Ovary (tissue), 7 donors: ENCODE measurements at regions not wholly inside any gene's neighbourhood (a gene's known extent, or its start where the extent isn't known, plus 50 kb on each side); places are given as distances from the start of the nearest gene placed in this dataset.

Experiments
- DNase-seq, 5 donors: peaks; one replicate each; pipeline ENCODE4 v3.0.0-alpha.2; 2019 to 2020
- H3K27ac ChIP-seq, 2 donors: fragments of 200-600 bp; one replicate each; pipeline versions ENCODE4 v1.5.1 to v1.8.0; 2019 to 2022
- H3K27me3 ChIP-seq: fragments of 200-600 bp; one replicate; pipeline ENCODE4 v1.8.0; 2022
- H3K36me3 ChIP-seq: fragments of 200-600 bp; sonication (generic); one replicate; pipeline ENCODE4 v1.5.1; 2019
- H3K4me1 ChIP-seq: one replicate; pipeline ENCODE4 v1.8.1; 2013; ENCODE audit warnings: mild to moderate bottlenecking, moderate library complexity; ENCODE audit not compliant: insufficient read depth
- H3K4me3 ChIP-seq: fragments of 200-600 bp; sonication (generic); one replicate; pipeline ENCODE4 v1.5.1; 2017
- H3K9me3 ChIP-seq, 2 donors: fragments of 200-600 bp in 1 of 2; sonication (generic) in 1 of 2; one replicate each; pipeline versions ENCODE4 v1.5.1 to v1.8.1; 2013 to 2019; ENCODE audit warnings: mild to moderate bottlenecking in 1 of 2, moderate library complexity in 1 of 2
- EP300 ChIP-seq: sonication (generic); formaldehyde crosslinking; IDR thresholded peaks from one replicate; pipeline ENCODE4 v1.6.1; 2017; ENCODE audit warnings: antibody characterized with exemption
- POLR2A ChIP-seq: fragments of 450-650 bp; IDR thresholded peaks from one replicate; pipeline ENCODE4 v1.6.1; 2017; ENCODE audit warnings: antibody characterized with exemption, mild to moderate bottlenecking, moderate library complexity
- WGBS, 3 donors: extraction: QIAGEN DNeasy Blood & Tissue Kit in 1 of 3; methylation state at CpG; one replicate each; pipeline versions ENCODE4 v1.1.5 to v1.1.7; 2013 to 2017; 5-methylcytosine and 5-hydroxymethylcytosine counted together
- intact Hi-C, 4 donors: fragments of 100-400 bp; cut with DNase I; formaldehyde crosslinking; loops; one replicate each; pipeline versions ENCODE4 v1.11.0 to v1.15.1; 2022 to 2023
- TF ChIP-seq, protein P1 (sequence below), 3 donors: fragments of 450-650 bp in 2 of 3; fragments of 200-600 bp in 1 of 3; IDR thresholded peaks; one replicate each; pipeline versions ENCODE4 v1.5.1 to v1.8.0; 2016 to 2022; ENCODE audit warnings: antibody characterized with exemption in 3 of 3, mild to moderate bottlenecking in 1 of 3
- donor health status: DM: no; HTN: no; CAD: no; lungs with moderate emphysema.
- donor health status: DM: no; HTN: no; CAD: no.
- donor health status: Bipolar disorder and iron deficiency.
- donor health status: DM: no; HTN: no; CAD: no.
- donor health status: DM: yes; HTN: yes; CAD: no.

DNA sequence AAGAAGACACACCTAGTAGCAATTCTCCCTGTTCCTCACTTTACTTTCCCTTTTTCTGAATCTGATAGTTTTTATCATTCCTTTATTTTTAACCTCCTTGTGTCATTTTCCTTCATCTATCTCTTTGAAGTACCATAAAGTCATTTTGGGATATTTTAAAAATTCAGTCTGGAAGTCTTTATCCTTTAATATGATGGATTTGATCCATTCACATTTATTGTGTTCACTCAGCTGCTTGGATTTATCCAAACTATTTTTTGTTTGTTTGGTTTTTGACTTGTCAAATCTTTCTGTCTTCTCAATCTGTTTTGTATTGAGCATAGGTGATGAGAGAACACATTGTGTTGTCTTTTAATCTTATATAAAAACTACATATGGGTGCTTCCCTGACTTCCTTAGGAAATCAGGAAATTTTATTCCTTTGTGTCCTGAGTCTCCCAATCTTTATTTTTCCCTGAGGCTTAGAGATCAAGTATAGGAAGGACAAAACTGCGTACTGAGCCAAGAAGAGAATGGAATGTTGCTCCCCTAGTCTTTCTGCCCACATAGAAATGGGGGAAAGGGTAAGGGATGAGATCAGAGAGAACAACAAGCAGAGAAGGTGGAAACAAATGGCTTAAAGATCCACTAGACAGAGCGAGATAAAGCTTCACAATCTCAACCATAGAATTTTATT, 132.7 kb upstream of the HABP2 start:
- no peaks in the 10 kb centered on the region for H3K36me3 ChIP-seq
- intact Hi-C loops = no loop called here
- TF ChIP-seq, protein P1, sequence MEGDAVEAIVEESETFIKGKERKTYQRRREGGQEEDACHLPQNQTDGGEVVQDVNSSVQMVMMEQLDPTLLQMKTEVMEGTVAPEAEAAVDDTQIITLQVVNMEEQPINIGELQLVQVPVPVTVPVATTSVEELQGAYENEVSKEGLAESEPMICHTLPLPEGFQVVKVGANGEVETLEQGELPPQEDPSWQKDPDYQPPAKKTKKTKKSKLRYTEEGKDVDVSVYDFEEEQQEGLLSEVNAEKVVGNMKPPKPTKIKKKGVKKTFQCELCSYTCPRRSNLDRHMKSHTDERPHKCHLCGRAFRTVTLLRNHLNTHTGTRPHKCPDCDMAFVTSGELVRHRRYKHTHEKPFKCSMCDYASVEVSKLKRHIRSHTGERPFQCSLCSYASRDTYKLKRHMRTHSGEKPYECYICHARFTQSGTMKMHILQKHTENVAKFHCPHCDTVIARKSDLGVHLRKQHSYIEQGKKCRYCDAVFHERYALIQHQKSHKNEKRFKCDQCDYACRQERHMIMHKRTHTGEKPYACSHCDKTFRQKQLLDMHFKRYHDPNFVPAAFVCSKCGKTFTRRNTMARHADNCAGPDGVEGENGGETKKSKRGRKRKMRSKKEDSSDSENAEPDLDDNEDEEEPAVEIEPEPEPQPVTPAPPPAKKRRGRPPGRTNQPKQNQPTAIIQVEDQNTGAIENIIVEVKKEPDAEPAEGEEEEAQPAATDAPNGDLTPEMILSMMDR (IDR thresholded peaks at IDR 0.05) = no peak
- TF ChIP-seq POLR2A = no peak
- no peak for TF ChIP-seq EP300

DNA sequence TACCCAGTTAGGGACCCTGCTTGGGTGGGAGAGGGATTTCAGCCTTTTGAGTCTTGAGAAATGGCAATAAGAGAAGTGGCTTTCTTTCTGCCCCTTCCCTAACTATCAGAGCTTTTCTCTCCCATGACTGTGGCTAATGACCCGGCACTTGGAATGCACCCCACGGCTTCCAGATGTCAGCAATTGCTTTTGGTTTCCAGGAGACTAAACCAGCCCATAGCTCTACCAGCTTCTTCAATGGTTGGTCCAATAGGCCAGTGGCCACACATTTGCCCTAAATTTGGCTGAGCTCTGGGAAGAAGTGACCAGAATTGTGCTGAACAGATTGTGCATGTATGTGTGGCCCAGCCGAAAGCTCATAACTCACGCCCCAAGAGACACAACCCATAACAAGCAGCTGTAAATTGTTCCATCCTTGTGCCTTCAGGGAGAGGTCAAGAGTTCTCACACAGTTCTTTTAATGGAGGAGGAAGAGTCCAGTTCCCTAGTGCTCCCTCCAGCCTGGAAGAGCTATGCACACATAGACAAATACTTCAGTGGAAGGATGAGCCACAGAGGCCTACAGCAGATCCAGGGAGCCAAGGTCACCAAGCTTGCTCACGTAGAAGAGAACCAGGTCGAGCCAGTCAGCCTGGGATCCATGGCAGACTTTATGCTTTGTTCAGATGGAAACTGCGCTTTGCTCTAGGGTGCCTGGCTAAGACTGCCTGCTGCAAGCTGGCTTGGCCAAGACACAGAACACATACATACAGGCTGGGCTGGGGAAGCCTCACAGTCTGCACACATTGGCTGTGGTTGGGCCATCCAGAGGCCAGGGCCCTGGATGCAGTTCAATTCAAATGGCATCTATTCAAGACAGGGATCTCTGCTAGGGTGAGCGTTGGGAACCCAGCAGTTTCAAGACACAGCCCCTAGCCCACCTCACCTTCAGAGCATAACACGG, 131.8 kb upstream of the HABP2 start:
- TF ChIP-seq EP300 (no peak), POLR2A (no peak)
- TF ChIP-seq, protein P1 (IDR thresholded peaks at IDR 0.05) = no peak
- intact Hi-C loops = no loop called here
- 79 to 91% (median 83%) methylated on average over 9 of the region's 9 CpGs for WGBS, 3 donors

More for the DNA sequence above, 132.7 kb upstream of the HABP2 start:
- no peak for DNase-seq
- Histone ChIP-seq H3K27me3 (no peaks in the 10 kb centered on the region), H3K4me1 (no peaks in the 10 kb centered on the region), H3K27ac (no peak overlapping the region), H3K4me3 (no peak overlapping the region), H3K9me3 (no peaks in the 10 kb centered on the region)
- 67 to 91% (median 90%) methylated on average over 2 of the region's 2 CpGs for WGBS, 3 donors

DNA sequence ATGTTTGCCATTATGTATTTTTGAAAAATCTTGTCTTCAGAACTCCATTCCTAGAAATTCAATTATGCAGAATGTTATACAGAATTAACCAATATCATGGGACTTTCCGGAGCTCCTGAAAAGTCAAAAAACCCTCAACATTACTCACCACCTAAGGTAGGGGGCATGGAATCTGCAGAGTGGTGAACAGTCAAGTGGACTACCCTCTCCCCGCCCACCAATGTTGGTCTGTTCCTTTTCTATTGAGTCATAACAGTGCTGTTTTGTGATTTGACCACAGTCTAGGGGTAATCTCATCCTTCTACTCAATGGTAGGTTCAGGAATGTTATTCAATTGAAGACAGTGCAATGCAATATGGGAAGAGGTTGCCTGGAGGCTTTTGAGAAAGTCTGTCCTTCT, 130.5 kb upstream of the HABP2 start:
- H3K27me3 ChIP-seq = no peaks in the 10 kb centered on the region
- no peaks in the 10 kb centered on the region for H3K36me3 ChIP-seq
- H3K4me3 ChIP-seq = no peak overlapping the region
- 92 to 97% (median 92%) methylated on average over 2 of the region's 2 CpGs for WGBS, 3 donors
- intact Hi-C loops = no loop called here
- H3K4me1 ChIP-seq = peaks cover 2% of the 10 kb centered on the region
- TF ChIP-seq, protein P1 (IDR thresholded peaks at IDR 0.05) = no peak
- TF ChIP-seq POLR2A (no peak), EP300 (no peak)
- DNase-seq = no peak
- H3K9me3 ChIP-seq = no peaks in the 10 kb centered on the region
- no peak overlapping the region for H3K27ac ChIP-seq

More for the DNA sequence above, 131.8 kb upstream of the HABP2 start:
- Histone ChIP-seq H3K27ac (no peak overlapping the region), H3K4me3 (no peak overlapping the region), H3K4me1 (peaks cover 2% of the 10 kb centered on the region), H3K36me3 (no peaks in the 10 kb centered on the region), H3K27me3 (no peaks in the 10 kb centered on the region), H3K9me3 (no peaks in the 10 kb centered on the region)
- DNase-seq = no peak

DNA sequence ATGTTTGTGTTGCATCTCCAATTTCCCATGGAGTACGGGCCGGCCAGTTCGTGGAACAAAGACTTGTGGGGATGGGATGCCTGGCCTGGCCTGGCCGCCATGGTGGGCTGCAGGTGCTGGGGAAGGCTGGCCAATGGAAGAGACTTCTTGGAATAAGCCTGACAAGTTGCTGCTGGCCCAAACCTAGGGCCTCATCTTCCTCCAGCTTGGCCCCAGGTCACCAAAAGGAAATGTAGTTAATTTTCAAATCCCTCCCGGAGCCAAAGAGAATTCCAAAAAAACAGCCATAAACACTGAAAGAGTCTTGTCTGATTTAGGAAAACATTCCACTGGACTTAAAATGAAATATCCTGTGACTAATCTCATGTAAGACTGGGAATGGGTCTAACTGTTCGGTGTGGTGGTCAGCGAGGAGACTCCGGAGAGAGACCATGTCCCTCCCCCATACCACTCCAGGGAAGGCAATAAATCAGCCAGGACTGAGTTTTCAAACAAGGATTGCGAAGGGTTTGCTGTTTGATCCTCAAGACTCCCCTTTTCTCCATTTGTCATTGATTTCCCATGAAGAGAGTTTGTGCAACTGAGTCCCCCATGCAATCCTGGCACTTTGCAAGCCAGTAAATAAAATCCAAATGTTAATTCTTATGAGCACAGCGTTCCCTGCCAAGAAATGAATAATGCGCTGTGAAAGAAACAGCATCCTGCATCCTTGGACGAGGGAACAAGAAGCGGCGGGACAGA, 128.7 kb upstream of the HABP2 start:
- no peak overlapping the region for H3K27ac ChIP-seq
- no peaks in the 10 kb centered on the region for H3K27me3 ChIP-seq
- peaks cover 2% of the 10 kb centered on the region for H3K4me1 ChIP-seq
- intact Hi-C loops = no loop called here
- no peak overlapping the region for H3K4me3 ChIP-seq
- H3K9me3 ChIP-seq = no peaks in the 10 kb centered on the region
- WGBS, 3 donors = 63 to 83% (median 82%) methylated on average over 14 of the region's 14 CpGs
- no peak for DNase-seq
- H3K36me3 ChIP-seq = no peaks in the 10 kb centered on the region
- TF ChIP-seq, protein P1 (IDR thresholded peaks at IDR 0.05) = no peak
- TF ChIP-seq EP300 = no peak
- TF ChIP-seq POLR2A = no peak
